Testis (tissue), 2 donors: ENCODE measurements at regions not wholly inside any gene's neighbourhood (a gene's known extent, or its start where the extent isn't known, plus 50 kb on each side); places are given as distances from the start of the nearest gene placed in this dataset.

Experiments
- CTCF ChIP-seq, 3 experiments: fragments of 450-650 bp in 2 of 3; fragments of 200-600 bp in 1 of 3; sonication (generic) in 1 of 3; IDR thresholded peaks; one replicate each; pipeline ENCODE4 v1.5.1; 2016 to 2019; ENCODE audit warnings: antibody characterized with exemption in 3 of 3, mild to moderate bottlenecking in 2 of 3, moderate library complexity in 1 of 3
- POLR2A ChIP-seq: fragments of 450-650 bp; IDR thresholded peaks from one replicate; pipeline ENCODE4 v1.6.1; 2017; ENCODE audit warnings: antibody characterized with exemption, mild to moderate bottlenecking, moderate library complexity

DNA sequence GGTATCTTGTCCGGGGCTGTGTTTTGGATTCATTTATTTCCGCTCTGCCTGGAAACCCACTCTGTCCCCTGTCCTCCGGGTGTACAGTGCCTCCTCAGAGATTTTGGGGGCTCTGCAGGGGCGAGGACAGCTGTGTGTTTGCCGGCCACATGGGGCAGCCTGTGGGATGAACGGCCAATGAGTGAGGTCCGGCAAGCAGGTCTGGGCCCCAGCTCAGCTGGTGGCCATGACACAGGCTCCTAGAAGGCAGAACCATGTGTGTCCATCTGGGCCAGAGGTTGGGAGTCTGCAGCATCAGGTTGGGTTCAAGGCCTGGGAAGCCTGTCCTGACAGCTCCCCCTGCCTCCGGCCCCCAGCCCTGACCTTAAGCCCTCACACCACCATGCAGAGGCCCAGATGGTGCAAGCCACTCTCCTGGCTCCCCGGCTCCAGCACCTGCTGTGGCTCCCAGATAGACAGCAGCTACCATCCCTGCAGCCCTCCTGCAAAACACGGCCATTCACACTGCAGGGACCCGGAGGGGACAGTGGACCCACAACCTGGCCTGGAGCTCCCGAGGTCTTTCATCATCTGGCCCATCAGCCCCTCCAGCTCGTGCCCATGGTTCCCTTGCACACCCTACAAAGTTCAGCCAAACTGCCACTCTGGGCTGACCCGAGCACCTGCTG is 220.1 kb upstream of the C14orf180 start:
- TF ChIP-seq POLR2A (no peak), CTCF (IDR thresholded peaks at IDR 0.05) (no peak)
